ENCODE measurements at regions not wholly inside any gene's neighbourhood (a gene's known extent, or its start where the extent isn't known, plus 50 kb on each side); places are given as distances from the start of the nearest gene placed in this dataset.
"Not testable (repeated sequence)": the region's sequence is repeated elsewhere in the genome, so short reads cannot be mapped to it uniquely, and the experiment has no call there.

DNA sequence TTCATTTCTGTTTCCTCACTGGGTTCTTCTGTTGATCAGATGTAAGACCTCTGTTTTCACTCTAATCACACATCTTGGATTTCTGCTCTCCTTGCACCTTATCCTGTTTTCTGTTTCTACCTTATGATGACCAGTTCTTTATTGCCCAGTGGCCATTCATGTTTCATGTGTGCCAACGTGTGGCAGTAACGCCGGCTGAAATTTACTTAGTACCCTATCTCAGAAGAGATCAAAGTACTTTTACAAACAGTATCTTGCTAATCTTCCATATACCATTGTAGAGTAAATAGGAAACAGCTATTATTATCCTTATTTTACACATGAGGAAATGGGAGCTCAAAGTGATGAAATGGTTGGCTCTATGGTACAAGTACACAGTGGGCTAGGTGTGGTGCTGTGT, 74.0 kb downstream of the GATA3 start:
- DNase-seq (ENCODE audit: low read depth in 2 of 2): no peak

- DNase-seq (ENCODE audit: low read depth in 2 of 2): no peak
Measured at GRCh38 chr10:8129438-8129837, 75.0 kb downstream of the GATA3 start.

DNA sequence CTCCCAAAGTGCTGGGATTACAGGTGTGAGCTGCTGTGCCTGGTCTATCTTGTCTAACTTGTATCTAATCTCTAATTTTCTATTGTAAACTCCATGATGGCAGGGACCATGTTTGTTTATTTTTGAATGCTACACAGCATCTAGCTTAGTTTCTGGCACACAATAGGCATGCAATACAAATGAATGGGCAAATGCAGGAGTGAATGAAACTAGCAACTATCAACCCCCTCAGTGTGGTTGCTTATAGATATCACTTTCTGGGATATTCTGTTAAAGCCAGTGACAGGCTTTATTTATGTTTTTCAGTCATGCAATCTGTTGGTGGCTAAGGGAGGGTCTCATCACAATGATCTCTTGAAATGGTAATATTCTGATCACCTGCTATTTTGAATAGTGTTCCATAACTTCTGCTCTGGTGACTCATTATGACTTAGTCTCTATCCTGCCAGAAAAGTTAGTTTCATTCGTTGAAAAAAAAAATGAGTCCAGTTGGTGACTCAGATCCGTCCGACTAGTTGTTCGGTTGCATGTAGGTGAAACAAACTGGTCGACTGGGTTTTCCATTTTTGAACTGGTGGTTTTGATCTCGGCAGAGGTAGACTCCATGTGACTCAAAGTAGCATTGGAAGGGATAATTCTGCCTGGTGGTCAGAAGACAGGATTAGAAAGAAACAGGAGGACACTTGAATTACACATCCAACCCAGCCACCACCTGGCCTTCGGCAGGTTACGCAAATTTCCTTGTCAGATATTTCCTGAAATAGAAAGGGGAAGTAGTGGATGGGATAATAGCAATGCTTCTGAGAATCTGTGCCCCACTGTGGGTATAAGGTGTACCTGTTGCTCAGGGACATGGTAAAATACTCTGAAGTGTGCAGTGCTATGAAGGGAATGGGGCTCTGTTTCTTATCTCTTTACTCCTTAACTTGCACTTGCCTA, 76.8 kb downstream of the GATA3 start:
- DNase-seq (ENCODE audit: low read depth in 2 of 2): peak in 1 of 2 donors; percentile 1

DNA sequence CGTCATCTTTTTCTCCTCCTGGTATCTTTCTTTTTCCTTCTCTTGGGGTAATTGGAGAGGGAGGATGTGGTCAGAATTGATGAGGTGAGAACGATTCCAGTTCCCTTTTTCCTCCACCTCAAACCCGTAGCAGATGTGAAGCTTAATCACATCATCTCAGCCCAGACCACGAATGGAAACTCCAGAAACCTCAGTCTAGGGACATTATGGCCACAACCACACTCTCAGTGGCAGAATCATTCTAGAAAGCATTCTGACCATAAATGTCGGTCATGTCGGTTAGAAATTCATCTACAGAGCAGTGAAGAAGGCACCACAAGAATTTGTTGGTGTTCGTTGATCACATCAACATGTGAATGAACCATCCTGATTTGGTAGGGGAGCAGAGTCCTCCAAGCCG, 78.7 kb downstream of the GATA3 start:
- no peak for DNase-seq (ENCODE audit: low read depth in 2 of 2)

- no peak for DNase-seq (ENCODE audit: low read depth in 2 of 2)
Measured at GRCh38 chr10:8136736-8137135, 82.2 kb downstream of the GATA3 start.

DNA sequence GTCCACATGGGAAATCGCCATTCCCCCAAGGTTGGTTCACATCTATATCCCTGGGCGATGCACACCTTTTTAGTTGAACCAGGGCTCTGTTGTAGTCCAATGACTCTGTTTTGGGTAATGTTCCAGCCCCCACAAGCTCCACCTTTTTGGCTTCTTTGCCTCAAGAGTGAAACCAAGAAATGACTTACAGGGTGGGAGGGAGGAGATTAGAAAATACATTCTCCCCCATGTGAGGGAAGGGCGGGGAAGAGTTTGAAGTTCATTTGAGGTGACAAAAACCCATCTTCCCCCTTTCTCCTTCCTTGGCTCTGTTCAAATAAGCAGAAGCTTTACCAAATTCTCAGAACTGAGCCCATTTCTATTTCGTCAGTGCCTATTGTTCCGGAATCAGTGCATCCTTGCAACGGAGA, 82.8 kb downstream of the GATA3 start:
- no peak for DNase-seq (ENCODE audit: low read depth in 2 of 2)

DNA sequence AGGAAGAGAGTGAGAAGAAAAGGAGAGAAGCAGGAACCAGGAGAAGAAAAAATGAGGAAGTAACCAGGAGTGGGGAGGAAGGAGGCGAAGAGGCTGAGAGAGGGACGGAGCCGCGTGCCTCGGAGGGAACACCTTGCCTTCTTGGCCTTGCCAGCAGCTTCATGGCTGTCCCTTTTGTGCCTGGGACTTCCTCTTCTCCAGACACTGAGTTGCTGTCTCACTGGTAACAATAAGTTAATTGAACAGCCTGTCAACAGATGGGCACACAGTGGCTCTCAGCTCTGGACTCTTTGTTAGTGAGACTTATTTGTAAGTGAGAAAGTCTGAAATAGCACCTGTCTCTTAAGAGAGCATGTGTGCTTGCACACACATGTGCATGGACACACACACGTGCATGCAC, 83.2 kb downstream of the GATA3 start:
- DNase-seq (ENCODE audit: low read depth in 2 of 2): no peak

GRCh38 chr10:8138471-8138870, 84.0 kb downstream of the GATA3 start:
- peak in 1 of 2 donors; percentile 3 for DNase-seq (ENCODE audit: low read depth in 2 of 2)

- DNase-seq (ENCODE audit: low read depth in 2 of 2): no peak
Measured at GRCh38 chr10:8144496-8144895, 90.0 kb downstream of the GATA3 start.

GRCh38 chr10:8146650-8147049, 92.2 kb downstream of the GATA3 start:
- no peak for DNase-seq (ENCODE audit: low read depth in 2 of 2)

GRCh38 chr10:8149991-8150390, 95.5 kb downstream of the GATA3 start:
- DNase-seq (ENCODE audit: low read depth in 2 of 2): no peak

DNA sequence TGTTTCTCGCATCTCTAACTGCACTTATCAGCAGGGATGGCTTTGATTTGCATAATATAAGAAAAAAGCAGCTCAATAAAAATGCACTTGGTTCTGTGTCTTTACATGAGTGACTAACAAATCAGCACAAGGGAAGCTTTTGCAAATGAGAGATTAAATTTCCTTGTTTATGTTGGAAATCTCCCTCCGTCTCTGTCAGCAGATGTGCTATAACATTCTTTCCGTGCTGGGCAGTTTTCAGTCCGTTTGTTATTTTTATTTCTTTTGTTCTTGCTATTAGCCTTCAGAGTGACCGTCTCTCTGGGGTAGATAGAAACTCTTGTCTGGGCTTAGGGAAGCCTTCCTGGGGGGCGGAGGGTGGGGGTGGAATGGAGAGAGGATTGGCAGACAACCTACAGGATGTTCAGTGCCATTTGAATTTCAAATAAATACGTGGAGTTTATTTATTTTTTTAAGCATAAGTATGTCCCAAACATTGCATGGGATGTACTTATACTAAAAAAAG, 96.0 kb downstream of the GATA3 start:
- DNase-seq (ENCODE audit: low read depth in 2 of 2): peak in 1 of 2 donors; percentile 43

DNA sequence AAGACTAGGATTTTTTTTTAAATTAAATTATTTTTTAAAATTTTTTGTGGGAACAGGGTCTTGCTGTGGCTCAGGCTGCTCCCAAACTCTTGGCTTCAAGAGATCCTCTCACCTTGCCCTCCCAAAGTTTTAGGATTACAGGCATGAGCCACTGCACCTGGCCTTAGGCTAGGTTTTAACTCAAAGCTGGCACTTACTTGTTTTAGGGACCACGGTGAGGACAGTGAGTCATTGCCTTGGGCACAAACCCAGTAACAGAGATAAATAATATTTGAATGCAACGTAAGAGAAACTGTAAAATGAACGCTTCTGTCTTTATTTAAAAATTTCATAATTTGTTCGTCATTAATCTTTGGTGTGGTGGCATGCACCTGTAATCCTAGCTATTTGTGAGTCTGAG, 96.6 kb downstream of the GATA3 start:
- no peak for DNase-seq (ENCODE audit: low read depth in 2 of 2)

DNA sequence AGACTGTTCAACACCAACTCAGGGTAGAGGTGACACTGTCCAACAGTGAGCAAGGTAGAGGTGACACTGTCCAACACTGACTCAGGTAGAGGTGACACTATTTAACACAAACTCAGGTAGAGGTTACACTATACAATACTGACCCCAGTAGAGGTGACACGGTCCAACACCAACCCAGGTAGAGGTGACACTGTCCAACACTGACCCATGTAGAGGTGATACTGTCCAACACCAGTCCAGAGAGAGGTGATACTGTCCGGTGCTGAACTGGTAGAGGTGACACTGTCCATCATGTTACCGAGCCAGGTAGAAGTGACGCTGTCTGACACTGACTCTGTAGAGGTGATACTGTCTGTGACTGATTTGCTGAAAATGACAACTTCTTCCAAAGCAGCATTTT, 102.4 kb downstream of the GATA3 start:
- no peak for DNase-seq (ENCODE audit: low read depth in 2 of 2)

DNA sequence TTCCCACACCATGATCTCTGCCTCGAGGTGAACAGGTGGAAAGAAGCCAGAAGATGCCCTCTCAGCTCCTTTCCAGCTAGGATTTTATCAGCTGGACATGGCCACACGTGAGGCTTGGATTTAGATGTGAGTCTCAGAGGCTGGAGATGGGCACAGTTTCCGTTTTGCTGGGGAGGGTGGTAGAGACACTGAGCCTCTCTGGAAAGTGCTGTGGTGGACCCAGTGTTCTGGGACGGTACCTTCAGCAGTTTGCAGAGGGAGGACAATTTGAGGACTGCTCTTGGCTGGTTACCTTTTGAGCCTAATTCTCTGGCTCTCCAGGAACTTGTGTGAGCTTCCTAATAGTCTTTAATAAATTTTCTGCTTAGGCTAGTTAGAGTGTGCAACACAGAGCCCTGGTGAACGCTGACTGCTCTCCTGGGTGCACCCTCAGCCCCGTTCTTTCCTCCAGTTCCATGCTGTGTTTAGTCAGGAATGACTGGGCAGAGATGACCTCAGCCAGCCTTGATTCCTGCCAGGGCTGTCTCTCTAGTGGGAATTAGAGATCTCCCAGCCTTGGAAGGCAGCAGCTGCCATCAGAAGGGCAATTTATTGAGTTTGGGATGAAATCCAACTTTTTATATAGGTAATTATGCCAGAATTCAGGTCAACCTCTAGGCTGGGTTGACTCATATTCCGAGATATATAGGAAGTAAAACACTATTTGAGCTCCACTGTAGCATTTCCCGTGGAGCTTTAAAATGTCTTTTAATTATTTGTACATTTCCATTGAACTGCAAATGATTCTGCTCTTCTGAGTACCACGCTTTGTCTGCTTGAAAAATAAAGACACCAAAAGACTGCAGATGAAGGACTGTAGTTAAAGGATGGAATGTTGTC, 103.9 kb downstream of the GATA3 start:
- DNase-seq (ENCODE audit: low read depth in 2 of 2): no peak

DNA sequence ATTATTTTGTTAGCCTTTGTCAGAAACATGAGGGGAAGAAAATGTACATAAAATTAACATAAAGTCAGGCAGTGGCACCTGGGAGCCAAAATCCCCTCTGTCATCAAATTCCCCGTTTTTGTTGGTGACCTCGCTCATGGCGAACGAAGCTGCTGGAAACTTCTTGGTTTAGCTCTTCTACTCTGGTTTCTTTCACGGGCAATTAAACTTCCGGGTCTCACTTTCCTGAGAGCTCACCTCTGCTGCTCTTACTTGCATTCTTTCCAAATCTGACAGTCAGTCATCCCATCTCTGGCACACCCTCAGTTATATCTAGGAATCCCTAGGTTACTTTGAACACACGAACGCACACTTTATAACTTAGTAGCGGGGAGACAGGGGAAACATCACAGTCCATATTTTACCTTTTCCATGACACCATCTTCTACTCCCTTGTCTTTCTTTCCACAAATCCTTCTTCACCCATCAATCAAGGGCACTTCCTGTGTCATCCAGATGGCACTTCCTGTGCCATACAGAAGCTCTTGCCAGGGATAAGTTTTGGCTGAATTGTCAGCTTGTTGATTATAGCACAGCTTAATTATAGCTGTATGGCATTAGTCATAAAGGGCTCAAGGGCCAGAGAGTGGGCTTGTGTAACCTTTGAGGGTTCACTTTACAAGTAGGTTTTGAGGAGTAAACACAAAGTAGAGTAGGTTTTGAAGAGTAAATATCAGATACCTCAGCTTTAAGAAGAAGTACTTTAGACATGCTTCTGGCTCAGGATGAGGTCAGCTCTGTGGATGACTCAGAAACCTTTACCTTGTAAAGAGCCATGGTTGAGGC, 105.1 kb downstream of the GATA3 start:
- DNase-seq (ENCODE audit: low read depth in 2 of 2): no peak

DNA sequence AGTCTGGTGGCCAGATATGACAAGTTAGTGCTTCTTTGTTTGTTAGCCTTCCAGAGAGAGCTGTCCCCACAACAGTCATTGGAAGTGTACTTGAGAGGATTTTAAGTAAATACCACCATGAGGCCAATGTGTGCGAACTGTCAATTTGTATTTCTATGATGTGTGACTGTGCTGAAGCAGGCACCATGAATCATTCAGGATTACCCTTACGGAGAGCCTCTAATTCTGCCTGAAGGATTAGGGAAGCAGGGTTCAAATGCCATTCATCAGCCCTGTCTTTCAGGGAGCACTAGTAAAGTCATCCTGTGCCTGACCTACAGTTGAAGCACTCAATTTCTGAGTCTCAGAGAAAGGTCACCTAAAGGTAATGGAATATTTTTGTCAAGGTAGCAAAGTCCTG, 109.3 kb downstream of the GATA3 start:
- no peak for DNase-seq (ENCODE audit: low read depth in 2 of 2)

GRCh38 chr10:8164640-8165039, 110.2 kb downstream of the GATA3 start:
- DNase-seq (ENCODE audit: low read depth in 2 of 2): not testable (repeated sequence)

DNA sequence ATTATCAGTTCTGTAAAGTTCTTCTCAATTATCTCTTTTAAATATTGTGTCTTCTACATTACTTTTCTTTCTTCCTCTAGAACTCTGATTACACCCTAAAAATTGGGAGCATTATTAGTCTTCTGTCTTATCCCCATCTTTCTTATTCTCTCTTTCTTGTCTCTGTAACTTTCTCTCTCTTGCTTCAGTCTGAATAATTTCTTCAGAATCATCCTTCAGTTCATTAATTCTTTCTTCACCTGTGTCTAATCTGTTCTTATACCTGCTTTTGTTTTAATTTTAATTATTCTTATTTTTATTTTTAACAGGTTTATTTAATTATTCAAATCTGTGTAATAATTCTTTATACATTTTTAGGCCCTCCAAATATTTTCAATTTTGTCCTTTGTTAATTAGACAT, 114.3 kb downstream of the GATA3 start:
- no peak for DNase-seq (ENCODE audit: low read depth in 2 of 2)

DNA sequence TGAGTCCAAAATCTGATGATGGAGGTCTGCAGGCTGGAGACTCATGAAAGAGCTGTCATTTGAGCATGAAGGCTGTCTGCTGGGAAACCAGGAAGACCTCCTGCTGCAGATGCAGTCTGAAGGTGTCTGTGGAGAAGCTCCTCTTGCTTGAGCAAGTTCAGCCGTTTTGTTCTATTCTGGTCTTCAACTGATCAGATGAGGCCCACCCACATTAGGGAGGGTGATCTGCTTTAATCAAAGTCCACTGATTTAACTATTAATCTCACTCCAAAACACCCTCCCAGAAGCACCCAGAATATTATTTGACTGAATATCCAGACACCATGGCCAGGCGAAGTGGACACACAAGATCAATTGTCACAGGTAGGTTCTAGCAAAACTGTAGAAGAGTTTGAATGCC, 116.5 kb downstream of the GATA3 start:
- no peak for DNase-seq (ENCODE audit: low read depth in 2 of 2)

GRCh38 chr10:8172604-8173003, 118.1 kb downstream of the GATA3 start:
- no peak for DNase-seq (ENCODE audit: low read depth in 2 of 2)
